PC-9 (cell line): ENCODE measurements at regions not wholly inside any gene's neighbourhood (a gene's known extent, or its start where the extent isn't known, plus 50 kb on each side); places are given as distances from the start of the nearest gene placed in this dataset.

Experiments
- BruUV-seq: library from RNA; stranded (reverse); fragments of 400-500 nt; replicated peaks from 2 replicates; lab custom pipeline; 2021; lab: Mats Ljungman, UMichigan
- CTCF ChIA-PET: fragments of 300-600 bp; sonication (Branson Sonifier 250); formaldehyde crosslinking; loops from one replicate; lab custom pipeline; 2022; ENCODE audit warnings: antibody characterized with exemption; lab: Charles Lee
- POLR2A ChIA-PET: fragments of 300-600 bp; sonication (Branson Sonifier 250); formaldehyde crosslinking; loops from one replicate; lab custom pipeline; 2022; ENCODE audit warnings: antibody characterized with exemption; ENCODE audit not compliant: unreplicated experiment; lab: Charles Lee
- DNase-seq, 2 experiments: peaks; one replicate each; pipeline versions ENCODE4 v3.0.0 to v3.0.0-alpha.2; 2015 to 2022; ENCODE audit warnings: mixed read lengths in 1 of 2
- H2AFZ ChIP-seq: fragments of 200-600 bp; sonication (generic); 2 replicates; pipeline ENCODE4 v1.8.1; 2017; ENCODE audit warnings: antibody characterized with exemption
- H3F3A ChIP-seq: fragments of 200-600 bp; sonication (generic); 2 replicates; pipeline ENCODE4 v1.8.1; 2017; ENCODE audit warnings: antibody characterized with exemption, mild to moderate bottlenecking, low read depth; ENCODE audit not compliant: insufficient read depth
- H3K27ac ChIP-seq: fragments of 200-600 bp; sonication (generic); 2 replicates; pipeline ENCODE4 v1.6.1; 2016; ENCODE audit warnings: mixed run types
- H3K27me3 ChIP-seq: fragments of 200-600 bp; sonication (generic); 2 replicates; pipeline ENCODE4 v1.6.1; 2016; ENCODE audit warnings: low read depth, mixed run types; ENCODE audit not compliant: insufficient read depth
- H3K36me3 ChIP-seq: fragments of 200-600 bp; sonication (generic); 2 replicates; pipeline ENCODE4 v1.6.1; 2016; ENCODE audit warnings: low read depth, mixed run types
- H3K4me1 ChIP-seq: fragments of 200-600 bp; sonication (generic); replicated peaks from 2 replicates; pipeline ENCODE4 v1.6.1; 2016; ENCODE audit warnings: mixed run types; ENCODE audit not compliant: insufficient read depth
- H3K4me2 ChIP-seq: fragments of 200-600 bp; sonication (generic); 2 replicates; pipeline ENCODE4 v1.6.1; 2017; ENCODE audit warnings: mixed run types
- H3K4me3 ChIP-seq: fragments of 200-600 bp; sonication (generic); 2 replicates; pipeline ENCODE4 v1.6.1; 2016; ENCODE audit warnings: mixed run types
- H3K79me2 ChIP-seq: fragments of 200-600 bp; sonication (generic); 2 replicates; pipeline ENCODE4 v1.6.1; 2017; ENCODE audit warnings: low read depth, mixed run types
- H3K9me2 ChIP-seq: fragments of 200-600 bp; sonication (generic); 2 replicates; pipeline ENCODE4 v1.8.1; 2017; ENCODE audit warnings: mild to moderate bottlenecking; ENCODE audit not compliant: insufficient read depth
- H3K9me3 ChIP-seq: fragments of 200-600 bp; sonication (generic); 2 replicates; pipeline ENCODE4 v1.8.1; 2016; ENCODE audit warnings: low read depth; ENCODE audit not compliant: insufficient read depth
- H4K20me1 ChIP-seq: fragments of 200-600 bp; sonication (generic); 2 replicates; pipeline ENCODE4 v1.8.1; 2017; ENCODE audit not compliant: insufficient read depth
- CTCF ChIP-seq: fragments of 200-600 bp; sonication (generic); conservative IDR thresholded peaks from 2 replicates; pipeline ENCODE4 v1.6.1; 2017; ENCODE audit warnings: mixed run types, antibody characterized with exemption, mild to moderate bottlenecking, moderate library complexity
- EZH2 ChIP-seq: fragments of 200-600 bp; sonication (generic); IDR thresholded peaks from 2 replicates; pipeline ENCODE4 v1.8.0; 2017; ENCODE audit warnings: antibody characterized with exemption, low read depth
- intact Hi-C: fragments of 100-400 bp; cut with micrococcal nuclease; formaldehyde crosslinking; loops from one replicate; pipeline ENCODE4 v1.10.0; 2022; ENCODE audit not compliant: unreplicated experiment

GRCh38 chr12:83767723-83768122 lies 1081.0 kb downstream of the TMTC2 start:
- ChIA-PET CTCF (no interaction called here), POLR2A (no interaction called here)
- no peak overlapping the region for H2AFZ ChIP-seq
- no peak for DNase-seq
- no peaks in the 10 kb centered on the region for H3K79me2 ChIP-seq
- BruUV-seq, result no TSS peak
- no peak overlapping the region for H3K27ac ChIP-seq
- no peaks in the 10 kb centered on the region for H3K27me3 ChIP-seq
- H3K4me1 ChIP-seq, result 0 out of 2 replicates have a peak, but pooled peaks cover 7% of the 10 kb centered on the region
- no peaks in the 10 kb centered on the region for H3K9me2 ChIP-seq
- H3K4me2 ChIP-seq, result no peak overlapping the region
- H3K9me3 ChIP-seq, result 0 out of 2 replicates have a peak, but pooled peaks cover 3% of the 10 kb centered on the region
- H3K4me3 ChIP-seq, result no peak overlapping the region
- H4K20me1 ChIP-seq, result no peaks in the 10 kb centered on the region
- H3K36me3 ChIP-seq, result no peaks in the 10 kb centered on the region
- intact Hi-C loops, result no loop called here
- TF ChIP-seq CTCF, result no peak
- H3F3A ChIP-seq, result peaks cover 5% of the 10 kb centered on the region; the same call in 1 of the 2 replicates

GRCh38 chr12:83763425-83763824 lies 1076.7 kb downstream of the TMTC2 start:
- Histone ChIP-seq H3K9me2 (no peaks in the 10 kb centered on the region), H3K4me3 (no peak overlapping the region), H3K36me3 (no peaks in the 10 kb centered on the region), H3K4me1 (0 out of 2 replicates have a peak, but pooled peaks cover 7% of the 10 kb centered on the region), H3K27me3 (no peaks in the 10 kb centered on the region), H3K79me2 (no peaks in the 10 kb centered on the region), H2AFZ (peak overlapping the region; percentile 57; the same call in 1 of the 2 replicates), H3K9me3 (0 out of 2 replicates have a peak, but pooled peaks cover 3% of the 10 kb centered on the region), H3K27ac (no peak overlapping the region), H4K20me1 (no peaks in the 10 kb centered on the region), H3F3A (peaks cover 5% of the 10 kb centered on the region; the same call in 1 of the 2 replicates), H3K4me2 (peak overlapping the region; percentile 52)
- TF ChIP-seq EZH2 (no peak), CTCF (no peak)
- no TSS peak for BruUV-seq
- CTCF ChIA-PET, result interaction anchor here (1.1 kb wide), 1 partner anchor 60 kb away, joined by 4 read pairs; no protein-coding TSS in a partner anchor
- POLR2A ChIA-PET, result no interaction called here
- intact Hi-C loops, result no loop called here
- DNase-seq, result peak in 1 of 2 experiments; percentile 52

DNA sequence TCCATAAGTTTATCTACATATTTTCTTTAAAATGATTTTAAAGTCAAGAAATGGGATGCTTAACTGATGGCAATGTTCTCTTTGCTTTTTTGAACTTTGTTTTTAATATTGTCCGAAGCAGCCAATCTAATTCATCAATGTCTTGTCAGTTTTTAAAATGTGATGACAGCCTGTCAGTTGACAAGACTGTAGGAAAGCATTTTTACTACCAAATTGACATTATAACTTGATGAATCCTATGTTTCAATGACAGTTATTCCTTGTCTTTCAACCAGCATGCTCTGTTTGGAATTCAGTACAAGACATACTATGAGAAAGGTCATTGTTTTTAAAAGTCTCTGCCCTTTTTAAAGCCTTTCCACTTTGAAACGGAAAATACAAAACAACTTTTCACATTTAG lies 1073.2 kb downstream of the TMTC2 start:
- Histone ChIP-seq H3K27ac (no peak overlapping the region), H3F3A (peaks cover 5% of the 10 kb centered on the region; the same call in 1 of the 2 replicates), H3K4me2 (no peak overlapping the region), H3K9me3 (0 out of 2 replicates have a peak, but pooled peaks cover 3% of the 10 kb centered on the region), H3K79me2 (no peaks in the 10 kb centered on the region), H4K20me1 (no peaks in the 10 kb centered on the region), H3K4me3 (no peak overlapping the region), H3K36me3 (no peaks in the 10 kb centered on the region), H3K27me3 (no peaks in the 10 kb centered on the region), H3K9me2 (no peaks in the 10 kb centered on the region), H3K4me1 (0 out of 2 replicates have a peak, but pooled peaks cover 7% of the 10 kb centered on the region), H2AFZ (no peak overlapping the region)
- ChIA-PET POLR2A (no interaction called here), CTCF (interaction anchor here (0.6 kb wide), 1 partner anchor 212 kb away, joined by 3 read pairs; no protein-coding TSS in a partner anchor)
- TF ChIP-seq EZH2 (no peak), CTCF (no peak)
- DNase-seq, result no peak
- intact Hi-C loops, result no loop called here
- BruUV-seq, result no TSS peak
